Psoas muscle (tissue), 7 donors: ENCODE measurements at regions not wholly inside any gene's neighbourhood (a gene's known extent, or its start where the extent isn't known, plus 50 kb on each side); places are given as distances from the start of the nearest gene placed in this dataset.
A peak's percentile ranks its signal among the peaks of the same experiment; 100 is the strongest.

Experiments used
- ATAC-seq, 4 donors: fragments of 200-7000 bp; cut with Tn5 transposase; one replicate each; pipeline ENCODE4 v1.9.1; 2020; ENCODE audit warnings: moderate library complexity in 3 of 4, mild to moderate bottlenecking in 2 of 4
- DNase-seq, 2 donors: peaks; one replicate each; pipeline ENCODE4 v3.0.0-alpha.2; 2020
- H3K27ac ChIP-seq: fragments of 200-600 bp; one replicate; pipeline ENCODE4 v1.8.0; 2022
- H3K27me3 ChIP-seq, 3 donors: fragments of 200-600 bp in 1 of 3; one replicate each; pipeline versions ENCODE4 v1.6.1 to v1.8.0; 2013 to 2022; ENCODE audit warnings: low read length in 2 of 3, mild to moderate bottlenecking in 2 of 3, moderate library complexity in 1 of 3; ENCODE audit not compliant: insufficient read depth in 3 of 3
- H3K36me3 ChIP-seq, 2 donors: fragments of 200-600 bp in 1 of 2; one replicate each; pipeline versions ENCODE4 v1.6.1 to v1.8.0; 2013 to 2022; ENCODE audit warnings: low read depth in 1 of 2, mild to moderate bottlenecking in 1 of 2, moderate library complexity in 1 of 2; ENCODE audit not compliant: insufficient read depth in 1 of 2
- H3K4me1 ChIP-seq: fragments of 200-600 bp; one replicate; pipeline ENCODE4 v1.8.0; 2022
- H3K4me3 ChIP-seq: fragments of 200-600 bp; one replicate; pipeline ENCODE4 v1.8.0; 2022; ENCODE audit warnings: mild to moderate bottlenecking
- H3K9me3 ChIP-seq: fragments of 200-600 bp; one replicate; pipeline ENCODE4 v1.8.0; 2022
- WGBS, 3 donors: extraction: QIAGEN DNeasy Blood & Tissue Kit; methylation state at CpG; one replicate each; pipeline versions ENCODE4 v1.1.6 to v1.1.7; 2013; 5-methylcytosine and 5-hydroxymethylcytosine counted together
- intact Hi-C, 2 donors: fragments of 100-400 bp; cut with DNase I; formaldehyde crosslinking; loops; one replicate each; pipeline versions ENCODE4 v1.11.0 to v1.14.2; 2022
- TF ChIP-seq, protein P1 (sequence below): fragments of 200-600 bp; IDR thresholded peaks from one replicate; pipeline ENCODE4 v1.8.0; 2022; ENCODE audit warnings: antibody characterized with exemption
- donor health status: healthy with polysubstance abuse.
- donor health status: DM: no; HTN: no; CAD: no; lungs with moderate emphysema.
- donor health status: Bipolar disorder and iron deficiency.
- donor health status: healthy.
- donor health status: DM: yes; HTN: yes; CAD: no.
- donor health status: DM: no; HTN: no; CAD: no.
- donor health status: DM: yes; HTN: yes; CAD: no.

DNA sequence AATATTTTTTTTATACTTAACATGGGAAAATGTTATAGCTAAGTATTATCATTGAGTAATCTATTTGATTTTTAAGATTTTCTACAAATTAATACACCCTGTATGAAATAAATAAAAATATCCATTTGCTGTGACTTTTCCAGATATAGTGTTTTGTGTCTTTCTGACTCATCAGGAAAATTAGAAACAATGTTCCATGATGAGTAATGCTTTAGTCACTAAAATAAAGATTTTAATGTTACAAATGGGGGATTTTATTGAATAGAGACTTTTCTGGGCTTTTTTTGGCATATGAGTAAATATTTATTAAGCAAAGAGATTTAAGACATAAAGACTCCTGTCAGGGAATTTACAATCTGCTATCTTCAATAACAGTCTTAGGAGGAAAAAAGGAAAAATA, 279.2 kb upstream of the NOCT start:
- Histone ChIP-seq H3K27ac (no peak overlapping the region), H3K4me3 (no peak overlapping the region), H3K4me1 (peaks cover 7% of the 10 kb centered on the region), H3K36me3 (no peaks in the 10 kb centered on the region), H3K9me3 (no peaks in the 10 kb centered on the region), H3K27me3 (no peaks in the 10 kb centered on the region)
- ATAC-seq: no peak
- intact Hi-C loops: no loop called here
- TF ChIP-seq, protein P1, sequence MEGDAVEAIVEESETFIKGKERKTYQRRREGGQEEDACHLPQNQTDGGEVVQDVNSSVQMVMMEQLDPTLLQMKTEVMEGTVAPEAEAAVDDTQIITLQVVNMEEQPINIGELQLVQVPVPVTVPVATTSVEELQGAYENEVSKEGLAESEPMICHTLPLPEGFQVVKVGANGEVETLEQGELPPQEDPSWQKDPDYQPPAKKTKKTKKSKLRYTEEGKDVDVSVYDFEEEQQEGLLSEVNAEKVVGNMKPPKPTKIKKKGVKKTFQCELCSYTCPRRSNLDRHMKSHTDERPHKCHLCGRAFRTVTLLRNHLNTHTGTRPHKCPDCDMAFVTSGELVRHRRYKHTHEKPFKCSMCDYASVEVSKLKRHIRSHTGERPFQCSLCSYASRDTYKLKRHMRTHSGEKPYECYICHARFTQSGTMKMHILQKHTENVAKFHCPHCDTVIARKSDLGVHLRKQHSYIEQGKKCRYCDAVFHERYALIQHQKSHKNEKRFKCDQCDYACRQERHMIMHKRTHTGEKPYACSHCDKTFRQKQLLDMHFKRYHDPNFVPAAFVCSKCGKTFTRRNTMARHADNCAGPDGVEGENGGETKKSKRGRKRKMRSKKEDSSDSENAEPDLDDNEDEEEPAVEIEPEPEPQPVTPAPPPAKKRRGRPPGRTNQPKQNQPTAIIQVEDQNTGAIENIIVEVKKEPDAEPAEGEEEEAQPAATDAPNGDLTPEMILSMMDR: no peak
- no peak for DNase-seq

- Histone ChIP-seq H3K4me1 (peaks cover 7% of the 10 kb centered on the region), H3K27me3 (no peaks in the 10 kb centered on the region), H3K36me3 (no peaks in the 10 kb centered on the region), H3K9me3 (no peaks in the 10 kb centered on the region), H3K4me3 (no peak overlapping the region), H3K27ac (no peak overlapping the region)
- DNase-seq (no peak), ATAC-seq (no peak)
- 52 to 58% (median 55%) methylated on average over 1 of the region's 1 CpG for WGBS, 3 donors
- intact Hi-C loops: no loop called here
- TF ChIP-seq, protein P1: no peak
Observed at GRCh38 chr4:138734746-138735145, 280.8 kb upstream of the NOCT start.

DNA sequence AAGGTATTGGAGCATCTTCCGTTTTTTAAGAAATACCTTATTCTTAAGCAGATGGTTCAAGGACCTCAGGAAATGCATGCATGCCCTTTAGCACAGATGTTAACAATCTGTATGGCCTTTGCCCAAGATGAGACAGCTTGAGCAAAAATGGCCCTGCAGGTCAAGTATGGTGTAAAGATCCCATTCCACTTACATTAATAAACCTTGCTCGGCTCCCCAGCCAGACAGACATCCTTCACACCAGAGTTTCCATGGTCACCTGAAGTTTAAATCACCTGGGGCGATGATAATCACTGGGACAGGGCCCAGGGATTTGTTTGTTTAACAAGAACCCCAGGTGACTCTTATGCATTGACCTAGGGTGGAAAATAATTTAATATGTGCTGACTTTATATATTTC, 287.0 kb upstream of the NOCT start:
- Histone ChIP-seq H3K4me1 (no peaks in the 10 kb centered on the region), H3K9me3 (no peaks in the 10 kb centered on the region), H3K27ac (no peak overlapping the region), H3K27me3 (no peaks in the 10 kb centered on the region), H3K4me3 (no peak overlapping the region), H3K36me3 (no peaks in the 10 kb centered on the region)
- no peak for ATAC-seq
- intact Hi-C loops: no loop called here
- WGBS, 3 donors: 86 to 94% (median 88%) methylated on average over 3 of the region's 3 CpGs
- no peak for DNase-seq
- TF ChIP-seq, protein P1: no peak

DNA sequence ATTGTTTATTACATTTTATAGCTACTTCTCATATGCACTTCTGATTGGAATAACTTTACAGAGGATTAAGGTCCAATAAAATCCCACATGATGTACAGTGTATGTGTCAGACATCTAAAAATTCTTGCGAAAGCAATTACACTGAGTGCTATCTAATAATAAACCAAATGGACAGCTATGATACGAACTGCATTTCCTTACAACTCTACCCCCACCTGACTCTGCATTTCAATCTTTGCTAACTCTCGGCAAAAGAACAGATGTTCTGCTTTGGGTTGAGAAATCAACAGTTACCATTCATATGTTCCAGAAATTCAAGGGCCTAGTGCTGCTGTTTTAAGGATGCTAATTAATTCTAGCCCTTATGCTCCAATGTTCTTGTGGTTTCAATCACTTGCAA, 287.9 kb upstream of the NOCT start:
- Histone ChIP-seq H3K36me3 (no peaks in the 10 kb centered on the region), H3K27ac (no peak overlapping the region), H3K9me3 (no peaks in the 10 kb centered on the region), H3K4me3 (no peak overlapping the region), H3K27me3 (no peaks in the 10 kb centered on the region), H3K4me1 (no peaks in the 10 kb centered on the region)
- TF ChIP-seq, protein P1: no peak
- 53 to 70% (median 56%) methylated on average over 3 of the region's 3 CpGs for WGBS, 3 donors
- DNase-seq (no peak), ATAC-seq (peak in 1 of 4 donors; percentile 55)
- intact Hi-C loops: no loop called here

- ATAC-seq (no peak), DNase-seq (no peak)
- Histone ChIP-seq H3K4me1 (no peaks in the 10 kb centered on the region), H3K27ac (no peak overlapping the region), H3K36me3 (no peaks in the 10 kb centered on the region), H3K27me3 (no peaks in the 10 kb centered on the region), H3K4me3 (no peak overlapping the region), H3K9me3 (no peaks in the 10 kb centered on the region)
- TF ChIP-seq, protein P1: no peak
- 83 to 86% (median 83%) methylated on average over 4 of the region's 4 CpGs for WGBS, 3 donors
- intact Hi-C loops: no loop called here
Observed at GRCh38 chr4:138724530-138724929, 291.1 kb upstream of the NOCT start.
